Hepatocyte (in vitro differentiated cells): ENCODE measurements at regions not wholly inside any gene's neighbourhood (a gene's known extent, or its start where the extent isn't known, plus 50 kb on each side); places are given as distances from the start of the nearest gene placed in this dataset.

Experiments used
- DNase-seq: peaks from one replicate; pipeline ENCODE4 v3.0.0-alpha.2; 2016; ENCODE audit warnings: low spot score
- H2AFZ ChIP-seq: fragments of 200-600 bp; sonication (generic); 2 replicates; pipeline ENCODE4 v1.6.0; 2016; ENCODE audit warnings: antibody characterized with exemption, mild to moderate bottlenecking
- H3K27ac ChIP-seq: fragments of 200-600 bp; sonication (generic); 2 replicates; pipeline ENCODE4 v1.5.1; 2016; ENCODE audit warnings: mild to moderate bottlenecking
- H3K27me3 ChIP-seq: fragments of 200-600 bp; sonication (generic); 2 replicates; pipeline ENCODE4 v1.6.1; 2016
- H3K36me3 ChIP-seq: fragments of 200-600 bp; sonication (generic); replicated peaks from 2 replicates; pipeline ENCODE4 v1.5.1; 2016; ENCODE audit warnings: low read depth; ENCODE audit not compliant: insufficient read depth
- H3K4me1 ChIP-seq: fragments of 200-600 bp; sonication (generic); 2 replicates; pipeline ENCODE4 v1.5.1; 2016; ENCODE audit warnings: mild to moderate bottlenecking, moderate library complexity; ENCODE audit not compliant: insufficient read depth
- H3K4me2 ChIP-seq: fragments of 200-600 bp; sonication (generic); 2 replicates; pipeline ENCODE4 v1.6.0; 2016
- H3K4me3 ChIP-seq: fragments of 200-600 bp; sonication (generic); 2 replicates; pipeline ENCODE4 v1.5.1; 2016; ENCODE audit warnings: mild to moderate bottlenecking
- H3K79me2 ChIP-seq: fragments of 200-600 bp; sonication (generic); 2 replicates; pipeline ENCODE4 v1.6.0; 2017; ENCODE audit warnings: mild to moderate bottlenecking
- H3K9me2 ChIP-seq: fragments of 200-600 bp; sonication (generic); replicated peaks from 2 replicates; pipeline ENCODE4 v1.6.0; 2017; ENCODE audit warnings: mild to moderate bottlenecking; ENCODE audit not compliant: insufficient read depth
- H3K9me3 ChIP-seq: fragments of 200-600 bp; sonication (generic); 2 replicates; pipeline ENCODE4 v1.5.1; 2016; ENCODE audit warnings: low read depth, mild to moderate bottlenecking
- H4K20me1 ChIP-seq: fragments of 200-600 bp; sonication (generic); 2 replicates; pipeline ENCODE4 v1.6.0; 2016; ENCODE audit warnings: mild to moderate bottlenecking; ENCODE audit not compliant: insufficient read depth, poor library complexity, severe bottlenecking
- CTCF ChIP-seq: fragments of 200-600 bp; sonication (generic); IDR thresholded peaks from 2 replicates; pipeline ENCODE4 v1.5.1; 2016; ENCODE audit warnings: antibody characterized with exemption, mild to moderate bottlenecking; ENCODE audit not compliant: poor library complexity
- EZH2 ChIP-seq: fragments of 200-600 bp; sonication (generic); IDR thresholded peaks from 2 replicates; pipeline ENCODE4 v1.6.1; 2016; ENCODE audit warnings: antibody characterized with exemption, mild to moderate bottlenecking, borderline replicate concordance
- EZH2phosphoT487 ChIP-seq: fragments of 200-600 bp; sonication (generic); IDR thresholded peaks from one replicate; pipeline ENCODE4 v1.6.1; 2018; ENCODE audit warnings: antibody characterized with exemption, mild to moderate bottlenecking, low read depth, moderate library complexity; ENCODE audit not compliant: unreplicated experiment, severe bottlenecking
- whole genome bisulfite sequencing: methylation state at CpG from one replicate; pipeline ENCODE4 v1.1.6; 2016; ENCODE audit warnings: low lambda C conversion rate; ENCODE audit errors: missing lambda C conversion rate; 5-methylcytosine and 5-hydroxymethylcytosine counted together

DNA sequence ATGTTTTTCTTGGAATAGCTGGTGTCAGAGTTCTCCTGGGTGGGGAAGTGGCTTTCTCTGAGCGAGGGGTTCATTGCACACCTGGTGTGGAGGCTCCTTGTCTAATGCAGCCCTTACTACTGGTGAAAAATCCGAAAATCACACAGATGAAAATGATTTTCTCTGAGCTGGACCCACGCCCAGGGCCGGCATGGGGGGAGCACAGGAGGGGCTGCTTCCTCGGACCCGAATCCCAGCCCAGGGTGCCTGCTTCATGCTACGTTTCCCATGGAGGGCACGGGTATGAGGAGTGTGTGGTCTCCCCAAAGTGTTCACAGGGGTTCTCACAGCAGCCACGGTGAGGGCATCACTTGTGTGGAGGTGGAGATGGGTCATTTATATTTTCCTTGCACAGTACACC, 288.0 kb upstream of the HDAC4 start:
- no peak overlapping the region for H3K4me2 ChIP-seq

GRCh38 chr2:239688122-239688681, 287.4 kb upstream of the HDAC4 start:
- 68% methylated on average over 14 of the region's 14 CpGs for WGBS
- H3K4me2 ChIP-seq: no peak overlapping the region
- H3K4me1 ChIP-seq: no peaks in the 10 kb centered on the region
- H2AFZ ChIP-seq: no peak overlapping the region
- no peak overlapping the region for H3K27ac ChIP-seq
- H3K9me2 ChIP-seq: no peaks in the 10 kb centered on the region
- H3K27me3 ChIP-seq: no peaks in the 10 kb centered on the region
- TF ChIP-seq EZH2phosphoT487 (no peak), CTCF (no peak), EZH2 (no peak)
- H3K79me2 ChIP-seq: no peaks in the 10 kb centered on the region
- DNase-seq: no peak
- H3K9me3 ChIP-seq: no peaks in the 10 kb centered on the region
- H4K20me1 ChIP-seq: no peaks in the 10 kb centered on the region
- H3K4me3 ChIP-seq: no peak overlapping the region
- no peaks in the 10 kb centered on the region for H3K36me3 ChIP-seq

More for the DNA sequence above, 288.0 kb upstream of the HDAC4 start:
- DNase-seq: no peak
- Histone ChIP-seq H3K9me3 (no peaks in the 10 kb centered on the region), H3K27ac (no peak overlapping the region), H3K4me1 (no peaks in the 10 kb centered on the region), H3K9me2 (no peaks in the 10 kb centered on the region), H2AFZ (no peak overlapping the region), H3K27me3 (no peaks in the 10 kb centered on the region), H3K4me3 (no peak overlapping the region), H3K36me3 (no peaks in the 10 kb centered on the region), H4K20me1 (no peaks in the 10 kb centered on the region), H3K79me2 (no peaks in the 10 kb centered on the region)
- TF ChIP-seq EZH2 (no peak), CTCF (no peak)
- 88% methylated on average over 9 of the region's 9 CpGs for WGBS

- WGBS: 90% methylated on average over 4 of the region's 5 CpGs
- Histone ChIP-seq H3K27ac (no peak overlapping the region), H3K27me3 (no peaks in the 10 kb centered on the region), H4K20me1 (no peaks in the 10 kb centered on the region), H2AFZ (no peak overlapping the region), H3K9me3 (no peaks in the 10 kb centered on the region), H3K4me3 (no peak overlapping the region), H3K9me2 (no peaks in the 10 kb centered on the region), H3K79me2 (no peaks in the 10 kb centered on the region), H3K4me1 (no peaks in the 10 kb centered on the region), H3K4me2 (no peak overlapping the region), H3K36me3 (no peaks in the 10 kb centered on the region)
- TF ChIP-seq EZH2 (no peak), EZH2phosphoT487 (no peak), CTCF (no peak)
- DNase-seq: no peak
Observed at GRCh38 chr2:239687441-239687840, 286.6 kb upstream of the HDAC4 start.

GRCh38 chr2:239685965-239686364, 285.1 kb upstream of the HDAC4 start:
- Histone ChIP-seq H4K20me1 (no peaks in the 10 kb centered on the region), H3K27me3 (no peaks in the 10 kb centered on the region), H3K4me3 (no peak overlapping the region), H3K9me2 (no peaks in the 10 kb centered on the region), H2AFZ (no peak overlapping the region), H3K27ac (no peak overlapping the region), H3K79me2 (no peaks in the 10 kb centered on the region), H3K9me3 (no peaks in the 10 kb centered on the region), H3K36me3 (no peaks in the 10 kb centered on the region), H3K4me1 (no peaks in the 10 kb centered on the region), H3K4me2 (no peak overlapping the region)
- WGBS: 82% methylated on average over 3 of the region's 3 CpGs
- TF ChIP-seq CTCF (no peak), EZH2 (no peak), EZH2phosphoT487 (no peak)
- DNase-seq: no peak
